Activated naive CD8-positive, alpha-beta T cell treated with anti-CD3 and anti-CD28 coated beads, Interleukin-2, amount 50 U/mL, for 24 hours (primary cell): ENCODE measurements at regions not wholly inside any gene's neighbourhood (a gene's known extent, or its start where the extent isn't known, plus 50 kb on each side); places are given as distances from the start of the nearest gene placed in this dataset.

Experiments used
- ATAC-seq: fragments of 150-1000 bp; cut with Tn5 transposase; one replicate; pipeline ENCODE4 v1.10.0; 2021
- DNase-seq: peaks from one replicate; pipeline ENCODE4 v3.0.0; 2021
- H3K27ac Mint-ChIP-seq: one replicate; pipeline ENCODE4 v1.8.0; 2021; ENCODE audit warnings: mild to moderate bottlenecking, mixed read lengths
- H3K27me3 Mint-ChIP-seq: one replicate; pipeline ENCODE4 v1.8.0; 2021; ENCODE audit warnings: mixed read lengths
- H3K36me3 Mint-ChIP-seq: one replicate; pipeline ENCODE4 v1.8.0; 2021; ENCODE audit warnings: low read depth, mixed read lengths
- H3K4me1 Mint-ChIP-seq: one replicate; pipeline ENCODE4 v1.8.0; 2021; ENCODE audit warnings: mixed read lengths
- H3K4me3 Mint-ChIP-seq: one replicate; pipeline ENCODE4 v1.8.0; 2021; ENCODE audit warnings: mild to moderate bottlenecking, moderate library complexity, mixed read lengths
- H3K9me3 Mint-ChIP-seq: one replicate; pipeline ENCODE4 v1.8.0; 2021; ENCODE audit warnings: mixed read lengths

GRCh38 chr20:6200092-6200491 lies 77.3 kb upstream of the FERMT1 start:
- Mint-ChIP-seq H3K4me3 (no peak overlapping the region), H3K4me1 (no peaks in the 10 kb centered on the region), H3K36me3 (no peaks in the 10 kb centered on the region), H3K9me3 (peaks cover 6% of the 10 kb centered on the region), H3K27me3 (peaks cover 2% of the 10 kb centered on the region), H3K27ac (no peak overlapping the region)
- no peak for ATAC-seq
- no peak for DNase-seq

- Mint-ChIP-seq H3K9me3 (no peaks in the 10 kb centered on the region), H3K27me3 (peaks cover 10% of the 10 kb centered on the region), H3K4me1 (no peaks in the 10 kb centered on the region), H3K27ac (no peak overlapping the region), H3K4me3 (no peak overlapping the region), H3K36me3 (no peaks in the 10 kb centered on the region)
- ATAC-seq: no peak
- no peak for DNase-seq
Measured at GRCh38 chr20:6185268-6185667, 62.4 kb upstream of the FERMT1 start.

GRCh38 chr20:6184086-6184485 lies 61.3 kb upstream of the FERMT1 start:
- DNase-seq (no peak), ATAC-seq (no peak)
- Mint-ChIP-seq H3K4me3 (no peak overlapping the region), H3K9me3 (no peaks in the 10 kb centered on the region), H3K27me3 (peaks cover 10% of the 10 kb centered on the region), H3K36me3 (no peaks in the 10 kb centered on the region), H3K4me1 (no peaks in the 10 kb centered on the region), H3K27ac (no peak overlapping the region)

- Mint-ChIP-seq H3K4me3 (no peak overlapping the region), H3K36me3 (no peaks in the 10 kb centered on the region), H3K4me1 (no peaks in the 10 kb centered on the region), H3K27ac (no peak overlapping the region), H3K27me3 (peaks cover 8% of the 10 kb centered on the region), H3K9me3 (no peaks in the 10 kb centered on the region)
- no peak for DNase-seq
- no peak for ATAC-seq
Measured at GRCh38 chr20:6180531-6180930, 57.7 kb upstream of the FERMT1 start.

GRCh38 chr20:6178537-6178936 lies 55.7 kb upstream of the FERMT1 start:
- ATAC-seq: no peak
- no peak overlapping the region for H3K27ac Mint-ChIP-seq
- no peak for DNase-seq
- H3K36me3 Mint-ChIP-seq: no peaks in the 10 kb centered on the region
- H3K4me3 Mint-ChIP-seq: no peak overlapping the region
- H3K4me1 Mint-ChIP-seq: no peaks in the 10 kb centered on the region
- no peaks in the 10 kb centered on the region for H3K9me3 Mint-ChIP-seq
- H3K27me3 Mint-ChIP-seq: peaks cover 8% of the 10 kb centered on the region

- Mint-ChIP-seq H3K4me3 (no peak overlapping the region), H3K9me3 (peaks cover 10% of the 10 kb centered on the region), H3K4me1 (no peaks in the 10 kb centered on the region), H3K36me3 (no peaks in the 10 kb centered on the region), H3K27ac (no peak overlapping the region), H3K27me3 (peaks cover 2% of the 10 kb centered on the region)
- ATAC-seq (no peak), DNase-seq (no peak)
Measured at GRCh38 chr20:6173481-6173880, 50.7 kb upstream of the FERMT1 start.
